Cardiac fibroblast (primary cell): ENCODE measurements at regions not wholly inside any gene's neighbourhood (a gene's known extent, or its start where the extent isn't known, plus 50 kb on each side); places are given as distances from the start of the nearest gene placed in this dataset.

Source experiments
- DNase-seq, 2 donors: peaks; one replicate each; pipeline versions ENCODE4 v3.0.0 to v3.0.0-alpha.2; 2010; ENCODE audit warnings: low read depth in 2 of 2
- H3K4me3 ChIP-seq, 2 donors: replicated peaks in 1 of 2; 1 replicate in 1 of 2; 2 replicates in 1 of 2; pipeline ENCODE4 v1.5.1; 2011; ENCODE audit warnings: low read depth in 2 of 2, low read length in 2 of 2, mild to moderate bottlenecking in 2 of 2, moderate library complexity in 1 of 2
- TF ChIP-seq, protein P1 (sequence below): IDR thresholded peaks from one replicate; pipeline ENCODE4 v1.5.1; 2011; ENCODE audit warnings: low read depth, mild to moderate bottlenecking, low read length, inconsistent platforms

GRCh38 chr21:14830307-14830706 lies 234.5 kb downstream of the NRIP1 start:
- TF ChIP-seq, protein P1, sequence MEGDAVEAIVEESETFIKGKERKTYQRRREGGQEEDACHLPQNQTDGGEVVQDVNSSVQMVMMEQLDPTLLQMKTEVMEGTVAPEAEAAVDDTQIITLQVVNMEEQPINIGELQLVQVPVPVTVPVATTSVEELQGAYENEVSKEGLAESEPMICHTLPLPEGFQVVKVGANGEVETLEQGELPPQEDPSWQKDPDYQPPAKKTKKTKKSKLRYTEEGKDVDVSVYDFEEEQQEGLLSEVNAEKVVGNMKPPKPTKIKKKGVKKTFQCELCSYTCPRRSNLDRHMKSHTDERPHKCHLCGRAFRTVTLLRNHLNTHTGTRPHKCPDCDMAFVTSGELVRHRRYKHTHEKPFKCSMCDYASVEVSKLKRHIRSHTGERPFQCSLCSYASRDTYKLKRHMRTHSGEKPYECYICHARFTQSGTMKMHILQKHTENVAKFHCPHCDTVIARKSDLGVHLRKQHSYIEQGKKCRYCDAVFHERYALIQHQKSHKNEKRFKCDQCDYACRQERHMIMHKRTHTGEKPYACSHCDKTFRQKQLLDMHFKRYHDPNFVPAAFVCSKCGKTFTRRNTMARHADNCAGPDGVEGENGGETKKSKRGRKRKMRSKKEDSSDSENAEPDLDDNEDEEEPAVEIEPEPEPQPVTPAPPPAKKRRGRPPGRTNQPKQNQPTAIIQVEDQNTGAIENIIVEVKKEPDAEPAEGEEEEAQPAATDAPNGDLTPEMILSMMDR = no peak
- no peak for DNase-seq
- no peak overlapping the region for H3K4me3 ChIP-seq

DNA sequence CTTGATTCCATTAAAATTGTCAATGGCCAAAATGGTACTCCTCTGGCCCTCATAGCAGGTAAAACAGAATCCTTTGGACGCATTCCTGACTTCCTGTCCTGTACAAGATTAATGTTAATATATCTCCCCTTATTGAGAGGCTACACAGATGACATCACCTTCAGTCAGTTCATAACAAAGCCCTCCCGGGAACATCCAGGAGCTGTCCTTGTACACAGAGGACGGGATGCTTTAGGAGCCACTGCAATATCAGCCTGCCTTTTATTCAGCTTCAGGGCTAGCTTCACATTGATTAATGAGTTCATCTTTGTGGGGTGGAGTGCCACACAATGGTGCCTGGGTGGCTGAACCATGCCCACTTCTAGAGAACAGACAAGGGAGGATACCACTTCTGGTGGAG lies 235.1 kb downstream of the NRIP1 start:
- TF ChIP-seq, protein P1 = no peak

DNA sequence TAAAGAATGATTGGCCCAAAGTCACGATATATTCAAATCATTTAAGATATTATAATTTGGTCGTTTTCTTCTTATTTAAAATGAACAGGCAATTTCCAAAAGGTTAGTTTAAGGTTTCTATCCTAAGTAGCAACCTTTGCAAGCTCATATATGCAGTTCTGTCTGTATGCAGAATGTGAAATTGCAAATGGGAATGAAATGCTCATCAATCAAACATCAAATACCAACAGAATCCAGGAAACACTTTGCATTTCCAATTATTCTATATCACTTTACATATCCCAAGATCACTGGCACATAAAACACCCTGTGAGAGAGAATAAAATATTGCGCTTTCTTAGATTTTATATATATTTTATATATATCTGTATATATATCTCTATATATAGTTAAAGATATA lies 237.3 kb downstream of the NRIP1 start:
- H3K4me3 ChIP-seq = no peak overlapping the region
- DNase-seq = no peak
- TF ChIP-seq, protein P1 = no peak

More for the DNA sequence above, 235.1 kb downstream of the NRIP1 start:
- H3K4me3 ChIP-seq = no peak overlapping the region
- DNase-seq = no peak

- TF ChIP-seq, protein P1 = no peak
- DNase-seq = no peak
- H3K4me3 ChIP-seq = no peak overlapping the region
Observed at GRCh38 chr21:14826630-14827029, 238.2 kb downstream of the NRIP1 start.

DNA sequence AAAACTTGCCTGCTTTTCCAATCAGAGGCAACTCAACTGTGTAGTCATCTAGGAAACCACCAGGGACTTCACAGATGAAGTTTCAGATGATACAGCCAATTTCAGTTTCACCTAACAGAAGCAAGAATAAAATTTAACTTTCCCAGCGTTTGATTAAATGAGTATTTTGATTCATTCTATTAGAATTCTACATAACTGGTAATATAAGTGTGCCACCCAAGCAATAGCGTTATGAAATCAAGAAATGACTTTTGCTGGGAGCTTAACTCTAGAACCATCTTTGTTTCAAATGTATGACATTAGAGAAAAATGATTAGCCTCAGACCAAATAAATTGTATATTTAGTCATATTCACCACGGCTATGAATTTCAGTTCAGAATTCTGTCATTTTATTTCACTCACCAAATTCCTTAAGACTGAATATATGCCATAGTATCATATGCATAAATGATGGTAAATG lies 239.3 kb downstream of the NRIP1 start:
- TF ChIP-seq, protein P1 = no peak
- H3K4me3 ChIP-seq = no peak overlapping the region
- DNase-seq = no peak

DNA sequence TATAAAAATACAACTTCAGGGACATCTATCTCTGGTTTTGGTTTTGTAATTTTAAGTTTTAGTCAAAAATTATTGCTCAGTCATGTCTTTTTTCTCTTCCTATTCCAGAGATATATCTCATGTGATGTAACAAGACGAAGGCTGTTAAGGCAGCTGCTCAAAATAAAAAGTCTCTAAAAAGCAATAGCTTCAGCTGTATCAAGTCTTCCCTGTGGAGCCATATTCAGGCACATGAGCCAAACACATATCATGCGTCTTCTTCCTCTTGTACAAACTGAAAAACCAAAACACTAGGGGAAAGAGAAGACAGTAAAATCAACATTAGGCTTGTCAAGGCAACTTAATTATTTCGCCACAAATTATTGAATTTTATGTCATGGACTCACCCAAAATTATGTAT lies 240.7 kb downstream of the NRIP1 start:
- no peak for DNase-seq
- no peak overlapping the region for H3K4me3 ChIP-seq
- TF ChIP-seq, protein P1 = no peak

- TF ChIP-seq, protein P1 = no peak
- no peak for DNase-seq
- no peak overlapping the region for H3K4me3 ChIP-seq
Observed at GRCh38 chr21:14817311-14817710, 247.5 kb downstream of the NRIP1 start.
